DOHH2 (cell line): ENCODE measurements at regions not wholly inside any gene's neighbourhood (a gene's known extent, or its start where the extent isn't known, plus 50 kb on each side); places are given as distances from the start of the nearest gene placed in this dataset.

Experiments used
- H3F3A ChIP-seq: fragments of 200-600 bp; sonication (generic), shearing (Covaris generic); 2 replicates; pipeline ENCODE4 v1.6.0; 2016; ENCODE audit warnings: antibody characterized with exemption, mild to moderate bottlenecking; ENCODE audit not compliant: control insufficient read depth, insufficient read depth
- H3K27ac ChIP-seq: fragments of 200-600 bp; sonication (generic); 2 replicates; pipeline ENCODE4 v1.5.1; 2014; ENCODE audit warnings: low read depth, mild to moderate bottlenecking, low read length, moderate library complexity
- H3K27me3 ChIP-seq: fragments of 200-600 bp; sonication (generic); 2 replicates; pipeline ENCODE4 v1.6.1; 2014; ENCODE audit warnings: mild to moderate bottlenecking, low read length, mixed read lengths; ENCODE audit not compliant: control insufficient read depth
- H3K36me3 ChIP-seq: fragments of 200-600 bp; sonication (generic); 2 replicates; pipeline ENCODE4 v1.6.1; 2014; ENCODE audit warnings: mild to moderate bottlenecking, low read length, moderate library complexity, mixed read lengths; ENCODE audit not compliant: control insufficient read depth
- H3K4me1 ChIP-seq: fragments of 200-600 bp; sonication (generic); 2 replicates; pipeline ENCODE4 v1.6.1; 2014; ENCODE audit warnings: mild to moderate bottlenecking, low read length, mixed read lengths; ENCODE audit not compliant: control insufficient read depth
- H3K4me2 ChIP-seq: fragments of 200-600 bp; sonication (generic); 2 replicates; pipeline ENCODE4 v1.6.0; 2014; ENCODE audit warnings: mild to moderate bottlenecking, low read length, moderate library complexity
- H3K4me3 ChIP-seq: fragments of 200-600 bp; sonication (generic); 2 replicates; pipeline ENCODE4 v1.5.1; 2014; ENCODE audit warnings: mild to moderate bottlenecking, low read length, mixed read lengths
- H3K79me2 ChIP-seq: fragments of 200-600 bp; sonication (generic); 2 replicates; pipeline ENCODE4 v1.6.1; 2014; ENCODE audit warnings: mild to moderate bottlenecking, low read length, mixed read lengths; ENCODE audit not compliant: control insufficient read depth
- H3K9me2 ChIP-seq: fragments of 200-600 bp; sonication (generic); replicated peaks from 2 replicates; pipeline ENCODE4 v1.6.1; 2014; ENCODE audit warnings: mild to moderate bottlenecking, low read length, mixed read lengths; ENCODE audit not compliant: control insufficient read depth
- H3K9me3 ChIP-seq: fragments of 200-600 bp; sonication (generic); 2 replicates; pipeline ENCODE4 v1.6.1; 2014; ENCODE audit warnings: antibody characterized with exemption, low read length, mixed read lengths; ENCODE audit not compliant: control insufficient read depth, insufficient read depth
- H4K20me1 ChIP-seq: fragments of 200-600 bp; sonication (generic); 2 replicates; pipeline ENCODE4 v1.6.0; 2014; ENCODE audit warnings: low read depth, mild to moderate bottlenecking, antibody characterized with exemption, low read length, moderate library complexity; ENCODE audit not compliant: control insufficient read depth, insufficient read depth
- EZH2phosphoT487 ChIP-seq: fragments of 200-600 bp; sonication (generic); IDR thresholded peaks from 2 replicates; pipeline ENCODE4 v1.6.1; 2017; ENCODE audit warnings: borderline replicate concordance, mild to moderate bottlenecking, antibody characterized with exemption, low read length, moderate library complexity, mixed read lengths
- TF ChIP-seq, protein P1 (sequence below): fragments of 200-600 bp; sonication (generic); IDR thresholded peaks from one replicate; pipeline ENCODE4 v1.5.1; 2014; ENCODE audit warnings: antibody characterized with exemption, mild to moderate bottlenecking, low read depth, low read length; ENCODE audit not compliant: poor library complexity, severe bottlenecking

DNA sequence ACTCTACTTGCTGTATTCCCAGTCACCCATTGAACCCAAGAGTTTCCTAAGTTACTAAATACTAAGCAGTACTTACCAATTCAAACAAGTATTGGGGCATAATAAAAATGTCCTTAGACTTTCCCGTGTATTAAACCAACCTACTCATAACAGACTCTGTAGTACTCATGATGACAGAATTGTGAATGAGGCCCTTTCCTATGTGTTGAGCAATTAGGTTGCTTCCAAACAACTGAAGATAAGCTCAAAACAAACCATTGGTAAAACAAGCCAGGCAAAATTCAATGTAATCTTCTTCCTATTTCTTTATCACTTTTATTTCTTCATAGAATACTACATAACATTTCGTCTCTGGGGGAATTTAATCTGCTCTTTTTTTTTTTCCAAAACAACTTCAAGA, 106.5 kb upstream of the ANK3 start:
- no peaks in the 10 kb centered on the region for H3K4me1 ChIP-seq
- H3K27ac ChIP-seq = no peak overlapping the region
- peaks cover 6% of the 10 kb centered on the region; the same call in 1 of the 2 replicates for H3K27me3 ChIP-seq
- no peaks in the 10 kb centered on the region for H3F3A ChIP-seq
- H4K20me1 ChIP-seq = no peaks in the 10 kb centered on the region
- no peak for TF ChIP-seq EZH2phosphoT487
- TF ChIP-seq, protein P1, sequence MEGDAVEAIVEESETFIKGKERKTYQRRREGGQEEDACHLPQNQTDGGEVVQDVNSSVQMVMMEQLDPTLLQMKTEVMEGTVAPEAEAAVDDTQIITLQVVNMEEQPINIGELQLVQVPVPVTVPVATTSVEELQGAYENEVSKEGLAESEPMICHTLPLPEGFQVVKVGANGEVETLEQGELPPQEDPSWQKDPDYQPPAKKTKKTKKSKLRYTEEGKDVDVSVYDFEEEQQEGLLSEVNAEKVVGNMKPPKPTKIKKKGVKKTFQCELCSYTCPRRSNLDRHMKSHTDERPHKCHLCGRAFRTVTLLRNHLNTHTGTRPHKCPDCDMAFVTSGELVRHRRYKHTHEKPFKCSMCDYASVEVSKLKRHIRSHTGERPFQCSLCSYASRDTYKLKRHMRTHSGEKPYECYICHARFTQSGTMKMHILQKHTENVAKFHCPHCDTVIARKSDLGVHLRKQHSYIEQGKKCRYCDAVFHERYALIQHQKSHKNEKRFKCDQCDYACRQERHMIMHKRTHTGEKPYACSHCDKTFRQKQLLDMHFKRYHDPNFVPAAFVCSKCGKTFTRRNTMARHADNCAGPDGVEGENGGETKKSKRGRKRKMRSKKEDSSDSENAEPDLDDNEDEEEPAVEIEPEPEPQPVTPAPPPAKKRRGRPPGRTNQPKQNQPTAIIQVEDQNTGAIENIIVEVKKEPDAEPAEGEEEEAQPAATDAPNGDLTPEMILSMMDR = no peak
- no peaks in the 10 kb centered on the region for H3K36me3 ChIP-seq
- no peaks in the 10 kb centered on the region for H3K9me2 ChIP-seq
- H3K9me3 ChIP-seq = no peaks in the 10 kb centered on the region
- no peak overlapping the region for H3K4me3 ChIP-seq
- no peaks in the 10 kb centered on the region for H3K79me2 ChIP-seq
- H3K4me2 ChIP-seq = no peak overlapping the region

GRCh38 chr10:60495338-60496055, 105.8 kb upstream of the ANK3 start:
- Histone ChIP-seq H3K36me3 (no peaks in the 10 kb centered on the region), H3K27me3 (peaks cover 6% of the 10 kb centered on the region; the same call in 1 of the 2 replicates), H3K9me2 (no peaks in the 10 kb centered on the region), H3K4me3 (no peak overlapping the region), H3K27ac (no peak overlapping the region), H3K4me2 (no peak overlapping the region), H3K9me3 (no peaks in the 10 kb centered on the region), H3F3A (no peaks in the 10 kb centered on the region), H4K20me1 (no peaks in the 10 kb centered on the region), H3K79me2 (no peaks in the 10 kb centered on the region), H3K4me1 (no peaks in the 10 kb centered on the region)
- no peak for TF ChIP-seq EZH2phosphoT487
- TF ChIP-seq, protein P1 = no peak

DNA sequence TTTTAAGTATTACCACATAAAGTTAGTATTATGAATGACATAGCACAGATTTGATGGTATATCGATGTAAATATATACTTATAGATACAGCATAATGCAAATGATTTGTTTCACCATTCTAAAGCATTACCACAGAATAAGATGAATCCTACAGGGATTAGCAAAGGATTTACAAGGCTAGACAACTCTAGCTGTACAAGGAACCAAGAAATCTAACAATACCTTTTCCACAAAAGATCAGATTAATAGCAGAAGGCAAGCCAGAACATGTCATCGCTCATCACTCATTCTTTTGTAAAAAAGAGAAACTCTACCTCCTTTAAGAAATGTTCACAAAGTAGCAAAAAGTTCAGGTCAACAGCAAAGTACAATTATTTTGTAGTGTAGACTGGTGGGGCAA, 105.1 kb upstream of the ANK3 start:
- H3F3A ChIP-seq = no peaks in the 10 kb centered on the region
- no peaks in the 10 kb centered on the region for H3K79me2 ChIP-seq
- no peaks in the 10 kb centered on the region for H3K9me3 ChIP-seq
- no peak for TF ChIP-seq EZH2phosphoT487
- TF ChIP-seq, protein P1 = no peak
- H4K20me1 ChIP-seq = no peaks in the 10 kb centered on the region
- H3K9me2 ChIP-seq = no peaks in the 10 kb centered on the region
- H3K4me3 ChIP-seq = no peak overlapping the region
- H3K27ac ChIP-seq = no peak overlapping the region
- no peak overlapping the region for H3K4me2 ChIP-seq
- H3K36me3 ChIP-seq = no peaks in the 10 kb centered on the region
- H3K27me3 ChIP-seq = peaks cover 6% of the 10 kb centered on the region; the same call in 1 of the 2 replicates
- no peaks in the 10 kb centered on the region for H3K4me1 ChIP-seq
